SU-DHL-6 (cell line): ENCODE measurements at regions not wholly inside any gene's neighbourhood (a gene's known extent, or its start where the extent isn't known, plus 50 kb on each side); places are given as distances from the start of the nearest gene placed in this dataset.

Experiments
- H2AFZ ChIP-seq: fragments of 200-600 bp; sonication (generic); 2 replicates; pipeline ENCODE4 v1.6.1; 2014; ENCODE audit warnings: low read depth, mild to moderate bottlenecking, moderate library complexity, mixed read lengths, antibody characterized with exemption, low read length; ENCODE audit not compliant: severe bottlenecking
- H3F3A ChIP-seq: fragments of 200-600 bp; shearing (Covaris generic); 2 replicates; pipeline ENCODE4 v1.6.0; 2016; ENCODE audit warnings: antibody characterized with exemption, mild to moderate bottlenecking; ENCODE audit not compliant: insufficient read depth
- H3K27ac ChIP-seq: fragments of 200-600 bp; sonication (generic); 2 replicates; pipeline ENCODE4 v1.5.1; 2016; ENCODE audit warnings: low read depth, mild to moderate bottlenecking, low read length, moderate library complexity, mixed read lengths
- H3K27me3 ChIP-seq: fragments of 200-600 bp; sonication (generic), shearing (Covaris generic); 2 replicates; pipeline ENCODE4 v1.6.0; 2014; ENCODE audit warnings: mild to moderate bottlenecking, low read length
- H3K36me3 ChIP-seq: fragments of 200-600 bp; sonication (generic); 2 replicates; pipeline ENCODE4 v1.6.1; 2014; ENCODE audit warnings: mild to moderate bottlenecking, low read length, mixed read lengths
- H3K4me2 ChIP-seq: fragments of 300-600, 200-600 bp; shearing (Covaris generic), sonication (generic); 2 replicates; pipeline ENCODE4 v1.6.0; 2014; ENCODE audit warnings: low read length, low read depth, mild to moderate bottlenecking; ENCODE audit not compliant: poor library complexity, severe bottlenecking
- H3K4me3 ChIP-seq: fragments of 200-600 bp; sonication (generic); 2 replicates; pipeline ENCODE4 v1.5.1; 2014; ENCODE audit warnings: antibody characterized with exemption, low read length, mild to moderate bottlenecking, mixed read lengths; ENCODE audit not compliant: insufficient read depth, poor library complexity, severe bottlenecking
- H3K79me2 ChIP-seq: fragments of 200-600 bp; sonication (generic); 2 replicates; pipeline ENCODE4 v1.6.1; 2014; ENCODE audit warnings: mild to moderate bottlenecking, low read length, moderate library complexity; ENCODE audit not compliant: insufficient read depth
- H3K9ac ChIP-seq: fragments of 200-600 bp; sonication (generic); 2 replicates; pipeline ENCODE4 v1.7.0; 2014; ENCODE audit warnings: mild to moderate bottlenecking, low read length
- H3K9me2 ChIP-seq: fragments of 200-600 bp; sonication (generic); replicated peaks from 2 replicates; pipeline ENCODE4 v1.6.1; 2014; ENCODE audit warnings: low read length; ENCODE audit not compliant: insufficient read depth
- H3K9me3 ChIP-seq: fragments of 200-600 bp; sonication (generic); 2 replicates; pipeline ENCODE4 v1.6.1; 2014; ENCODE audit warnings: low read length, mixed read lengths; ENCODE audit not compliant: insufficient read depth
- H4K20me1 ChIP-seq: fragments of 200-600 bp; sonication (generic); 2 replicates; pipeline ENCODE4 v1.6.1; 2014; ENCODE audit warnings: low read depth, mild to moderate bottlenecking, antibody characterized with exemption, low read length, moderate library complexity, mixed read lengths
- CTCF ChIP-seq: fragments of 200-600 bp; sonication (generic); IDR thresholded peaks from one replicate; pipeline ENCODE4 v1.5.1; 2017; ENCODE audit warnings: antibody characterized with exemption, mild to moderate bottlenecking, low read length, moderate library complexity; ENCODE audit not compliant: insufficient read depth, poor library complexity, severe bottlenecking
- EZH2phosphoT487 ChIP-seq: fragments of 200-600 bp; sonication (generic), shearing (Covaris generic); conservative IDR thresholded peaks from 2 replicates; pipeline ENCODE4 v1.6.1; 2018; ENCODE audit warnings: mild to moderate bottlenecking, antibody characterized with exemption, low read length, moderate library complexity, mixed read lengths

- Histone ChIP-seq H3K27ac (no peak overlapping the region), H3F3A (no peaks in the 10 kb centered on the region), H3K27me3 (no peaks in the 10 kb centered on the region), H3K4me3 (no peak overlapping the region), H3K79me2 (no peaks in the 10 kb centered on the region), H3K4me2 (no peak overlapping the region), H4K20me1 (no peaks in the 10 kb centered on the region), H3K9me2 (no peaks in the 10 kb centered on the region), H3K36me3 (no peaks in the 10 kb centered on the region), H3K9me3 (no peaks in the 10 kb centered on the region), H3K9ac (no peak overlapping the region), H2AFZ (no peak overlapping the region)
- TF ChIP-seq CTCF = no peak
- TF ChIP-seq EZH2phosphoT487 = no peak
Measured at GRCh38 chr4:123043793-123044425, 121.5 kb upstream of the NUDT6 start.

- H4K20me1 ChIP-seq = no peaks in the 10 kb centered on the region
- no peaks in the 10 kb centered on the region for H3F3A ChIP-seq
- no peaks in the 10 kb centered on the region for H3K9me3 ChIP-seq
- H3K9ac ChIP-seq = no peak overlapping the region
- no peaks in the 10 kb centered on the region for H3K27me3 ChIP-seq
- H3K9me2 ChIP-seq = no peaks in the 10 kb centered on the region
- no peak overlapping the region for H3K27ac ChIP-seq
- H3K36me3 ChIP-seq = no peaks in the 10 kb centered on the region
- no peak overlapping the region for H3K4me2 ChIP-seq
- H3K4me3 ChIP-seq = no peak overlapping the region
- TF ChIP-seq EZH2phosphoT487 = no peak
- TF ChIP-seq CTCF = no peak
- H2AFZ ChIP-seq = no peak overlapping the region
- no peaks in the 10 kb centered on the region for H3K79me2 ChIP-seq
Measured at GRCh38 chr4:123046096-123046495, 123.7 kb upstream of the NUDT6 start.

GRCh38 chr4:123050018-123050417, 127.6 kb upstream of the NUDT6 start:
- Histone ChIP-seq H2AFZ (no peak overlapping the region), H3F3A (no peaks in the 10 kb centered on the region), H3K4me2 (no peak overlapping the region), H3K27ac (no peak overlapping the region), H3K9ac (no peak overlapping the region), H3K9me2 (no peaks in the 10 kb centered on the region), H3K9me3 (no peaks in the 10 kb centered on the region), H3K79me2 (no peaks in the 10 kb centered on the region), H3K27me3 (no peaks in the 10 kb centered on the region), H3K4me3 (no peak overlapping the region), H3K36me3 (no peaks in the 10 kb centered on the region), H4K20me1 (no peaks in the 10 kb centered on the region)
- TF ChIP-seq CTCF = no peak
- TF ChIP-seq EZH2phosphoT487 = no peak
